IMR-90 (cell line): ENCODE measurements at regions not wholly inside any gene's neighbourhood (a gene's known extent, or its start where the extent isn't known, plus 50 kb on each side); places are given as distances from the start of the nearest gene placed in this dataset.
A peak's percentile ranks its signal among the peaks of the same experiment; 100 is the strongest.

Experiments used
- BHLHE40 ChIP-seq: fragments of 150-350 bp; IDR thresholded peaks from 2 replicates; pipeline ENCODE4 v1.6.1; 2016; ENCODE audit warnings: mild to moderate bottlenecking, low read depth, low read length
- CEBPB ChIP-seq: IDR thresholded peaks from 2 replicates; pipeline ENCODE4 v1.6.1; 2012; ENCODE audit warnings: low read depth, low read length, improper control_type of control experiment
- CTCF ChIP-seq: conservative IDR thresholded peaks from 2 replicates; pipeline ENCODE4 v1.5.1; 2012; ENCODE audit warnings: mild to moderate bottlenecking, low read depth, low read length, improper control_type of control experiment
- FOS ChIP-seq: fragments of 150-350 bp; IDR thresholded peaks from 2 replicates; pipeline ENCODE4 v1.6.1; 2016; ENCODE audit warnings: low read depth, low read length
- MXI1 ChIP-seq: IDR thresholded peaks from 2 replicates; pipeline ENCODE4 v1.6.1; 2012; ENCODE audit warnings: low read depth, mild to moderate bottlenecking, low read length, moderate library complexity, borderline replicate concordance
- POLR2A ChIP-seq: IDR thresholded peaks from 2 replicates; pipeline ENCODE4 v1.6.1; 2012; ENCODE audit warnings: mild to moderate bottlenecking, low read depth, low read length
- RAD21 ChIP-seq: IDR thresholded peaks from 2 replicates; pipeline ENCODE4 v1.6.1; 2012; ENCODE audit warnings: low read length, improper control_type of control experiment
- RFX5 ChIP-seq: IDR thresholded peaks from 2 replicates; pipeline ENCODE4 v1.8.0; 2012; ENCODE audit warnings: low read depth, mild to moderate bottlenecking, low read length, moderate library complexity
- SMC3 ChIP-seq: fragments of 150-350 bp; IDR thresholded peaks from 2 replicates; pipeline ENCODE4 v1.6.1; 2016; ENCODE audit warnings: low read depth, mild to moderate bottlenecking, antibody characterized with exemption, low read length, moderate library complexity
- USF2 ChIP-seq: fragments of 150-350 bp; IDR thresholded peaks from 2 replicates; pipeline ENCODE4 v1.6.1; 2017; ENCODE audit warnings: mild to moderate bottlenecking, antibody characterized with exemption, low read length, low read depth

- TF ChIP-seq POLR2A: no peak
- TF ChIP-seq CTCF: no peak
- no peak for TF ChIP-seq MXI1
- peak; percentile 9; the same call in 1 of the 2 replicates for TF ChIP-seq RAD21
- TF ChIP-seq FOS: peak; percentile 93
- no peak for TF ChIP-seq USF2
- TF ChIP-seq CEBPB: no peak; the same call in 1 of the 2 replicates
- no peak for TF ChIP-seq RFX5
- TF ChIP-seq BHLHE40: peak; percentile 66; the same call in 1 of the 2 replicates
- TF ChIP-seq SMC3: no peak
Observed at GRCh38 chr15:62606376-62607113, 436.0 kb upstream of the TPM1 start.
